Activated CD4-positive, alpha-beta memory T cell treated with anti-CD3 and anti-CD28 coated beads for 36 hours (primary cell): ENCODE measurements at regions not wholly inside any gene's neighbourhood (a gene's known extent, or its start where the extent isn't known, plus 50 kb on each side); places are given as distances from the start of the nearest gene placed in this dataset.

Experiments used
- CTCF ChIA-PET: fragments of 350-600 bp; sonication (Branson Sonifier 250); formaldehyde crosslinking; loops from one replicate; lab custom pipeline; 2021; ENCODE audit warnings: antibody characterized with exemption, inconsistent platforms; lab: Charles Lee
- POLR2A ChIA-PET: fragments of 350-600 bp; sonication (Branson Sonifier 250); formaldehyde crosslinking; loops from one replicate; lab custom pipeline; 2021; ENCODE audit warnings: antibody characterized with exemption; lab: Charles Lee
- DNase-seq: peaks from one replicate; pipeline ENCODE4 v3.0.0-alpha.2; 2020
- H3K27ac Mint-ChIP-seq: one replicate; pipeline ENCODE4 v1.8.0; 2021; ENCODE audit warnings: mixed read lengths
- H3K27me3 Mint-ChIP-seq: one replicate; pipeline ENCODE4 v1.8.0; 2021; ENCODE audit warnings: mixed read lengths
- H3K36me3 Mint-ChIP-seq: one replicate; pipeline ENCODE4 v1.8.0; 2021; ENCODE audit warnings: mixed read lengths
- H3K4me1 Mint-ChIP-seq: one replicate; pipeline ENCODE4 v1.8.0; 2021; ENCODE audit warnings: low read depth, mixed read lengths
- H3K4me3 Mint-ChIP-seq: one replicate; pipeline ENCODE4 v1.8.0; 2021; ENCODE audit warnings: mild to moderate bottlenecking, mixed read lengths
- H3K9me3 Mint-ChIP-seq: one replicate; pipeline ENCODE4 v1.8.0; 2021; ENCODE audit warnings: mixed read lengths
- intact Hi-C: fragments of 100-400 bp; cut with micrococcal nuclease; formaldehyde crosslinking; loops from one replicate; pipeline ENCODE4 v1.15.1; 2023

- POLR2A ChIA-PET = no interaction called here
- DNase-seq = no peak
- no peak overlapping the region for H3K4me3 Mint-ChIP-seq
- H3K9me3 Mint-ChIP-seq = no peaks in the 10 kb centered on the region
- CTCF ChIA-PET = no interaction called here
- H3K27ac Mint-ChIP-seq = no peak overlapping the region
- intact Hi-C loops = no loop called here
- H3K36me3 Mint-ChIP-seq = no peaks in the 10 kb centered on the region
- no peaks in the 10 kb centered on the region for H3K4me1 Mint-ChIP-seq
- H3K27me3 Mint-ChIP-seq = peaks cover 15% of the 10 kb centered on the region
Observed at GRCh38 chr3:187533797-187534196, 136.4 kb downstream of the SST start.

GRCh38 chr3:187531831-187532230 lies 138.4 kb downstream of the SST start:
- Mint-ChIP-seq H3K4me1 (no peaks in the 10 kb centered on the region), H3K36me3 (no peaks in the 10 kb centered on the region), H3K27ac (no peak overlapping the region), H3K27me3 (peaks cover 19% of the 10 kb centered on the region), H3K9me3 (no peaks in the 10 kb centered on the region), H3K4me3 (no peak overlapping the region)
- ChIA-PET POLR2A (no interaction called here), CTCF (no interaction called here)
- DNase-seq = no peak
- intact Hi-C loops = no loop called here

GRCh38 chr3:187522890-187523289 lies 147.3 kb downstream of the SST start:
- H3K9me3 Mint-ChIP-seq = no peaks in the 10 kb centered on the region
- H3K4me3 Mint-ChIP-seq = no peak overlapping the region
- no peak for DNase-seq
- intact Hi-C loops = no loop called here
- no peak overlapping the region for H3K27ac Mint-ChIP-seq
- ChIA-PET POLR2A (no interaction called here), CTCF (no interaction called here)
- H3K27me3 Mint-ChIP-seq = peaks cover 6% of the 10 kb centered on the region
- no peaks in the 10 kb centered on the region for H3K36me3 Mint-ChIP-seq
- H3K4me1 Mint-ChIP-seq = no peaks in the 10 kb centered on the region

- Mint-ChIP-seq H3K4me1 (no peaks in the 10 kb centered on the region), H3K36me3 (no peaks in the 10 kb centered on the region)
Observed at GRCh38 chr3:187522293-187522692, 147.9 kb downstream of the SST start.

GRCh38 chr3:187521546-187521945 lies 148.6 kb downstream of the SST start:
- H3K9me3 Mint-ChIP-seq = no peaks in the 10 kb centered on the region
- H3K27me3 Mint-ChIP-seq = peaks cover 5% of the 10 kb centered on the region
- CTCF ChIA-PET = no interaction called here
- H3K4me1 Mint-ChIP-seq = no peaks in the 10 kb centered on the region
- H3K36me3 Mint-ChIP-seq = no peaks in the 10 kb centered on the region
- POLR2A ChIA-PET = no interaction called here
- H3K27ac Mint-ChIP-seq = no peak overlapping the region
- intact Hi-C loops = no loop called here
- H3K4me3 Mint-ChIP-seq = no peak overlapping the region
- no peak for DNase-seq

More at GRCh38 chr3:187522293-187522692, 147.9 kb downstream of the SST start:
- no peak overlapping the region for H3K27ac Mint-ChIP-seq
- H3K4me3 Mint-ChIP-seq = no peak overlapping the region
- POLR2A ChIA-PET = no interaction called here
- intact Hi-C loops = no loop called here
- DNase-seq = no peak
- H3K27me3 Mint-ChIP-seq = peaks cover 5% of the 10 kb centered on the region
- CTCF ChIA-PET = no interaction called here
- no peaks in the 10 kb centered on the region for H3K9me3 Mint-ChIP-seq

- ChIA-PET POLR2A (no interaction called here), CTCF (no interaction called here)
- no peaks in the 10 kb centered on the region for H3K4me1 Mint-ChIP-seq
Observed at GRCh38 chr3:187520027-187520945, 149.9 kb downstream of the SST start.

GRCh38 chr3:187519428-187519890 lies 150.7 kb downstream of the SST start:
- Mint-ChIP-seq H3K4me1 (no peaks in the 10 kb centered on the region), H3K9me3 (no peaks in the 10 kb centered on the region), H3K4me3 (no peak overlapping the region), H3K36me3 (no peaks in the 10 kb centered on the region), H3K27me3 (peaks cover 3% of the 10 kb centered on the region), H3K27ac (no peak overlapping the region)
- CTCF ChIA-PET = no interaction called here
- POLR2A ChIA-PET = no interaction called here
- intact Hi-C loops = no loop called here
- DNase-seq = no peak

More at GRCh38 chr3:187520027-187520945, 149.9 kb downstream of the SST start:
- no peak for DNase-seq
- H3K4me3 Mint-ChIP-seq = no peak overlapping the region
- no peak overlapping the region for H3K27ac Mint-ChIP-seq
- peaks cover 5% of the 10 kb centered on the region for H3K27me3 Mint-ChIP-seq
- H3K9me3 Mint-ChIP-seq = no peaks in the 10 kb centered on the region
- no peaks in the 10 kb centered on the region for H3K36me3 Mint-ChIP-seq
- intact Hi-C loops = no loop called here

GRCh38 chr3:187518616-187519015 lies 150.4 kb downstream of the RTP4 start:
- Mint-ChIP-seq H3K4me1 (no peaks in the 10 kb centered on the region), H3K4me3 (no peak overlapping the region), H3K27ac (no peak overlapping the region), H3K9me3 (no peaks in the 10 kb centered on the region), H3K27me3 (peaks cover 2% of the 10 kb centered on the region), H3K36me3 (no peaks in the 10 kb centered on the region)
- no peak for DNase-seq
- CTCF ChIA-PET = no interaction called here
- POLR2A ChIA-PET = no interaction called here
- intact Hi-C loops = no loop called here

GRCh38 chr3:187518207-187518606 lies 150.0 kb downstream of the RTP4 start:
- H3K36me3 Mint-ChIP-seq = no peaks in the 10 kb centered on the region
- no peaks in the 10 kb centered on the region for H3K4me1 Mint-ChIP-seq
- H3K4me3 Mint-ChIP-seq = no peak overlapping the region
- H3K27ac Mint-ChIP-seq = no peak overlapping the region
- H3K9me3 Mint-ChIP-seq = no peaks in the 10 kb centered on the region
- intact Hi-C loops = no loop called here
- peaks cover 2% of the 10 kb centered on the region for H3K27me3 Mint-ChIP-seq
- DNase-seq = no peak
- ChIA-PET CTCF (no interaction called here), POLR2A (no interaction called here)

GRCh38 chr3:187516446-187517185 lies 148.4 kb downstream of the RTP4 start:
- Mint-ChIP-seq H3K4me3 (no peak overlapping the region), H3K4me1 (no peaks in the 10 kb centered on the region), H3K36me3 (no peaks in the 10 kb centered on the region), H3K27ac (no peak overlapping the region), H3K27me3 (peaks cover 2% of the 10 kb centered on the region), H3K9me3 (no peaks in the 10 kb centered on the region)
- ChIA-PET CTCF (no interaction called here), POLR2A (no interaction called here)
- intact Hi-C loops = no loop called here
- DNase-seq = no peak

- intact Hi-C loops = no loop called here
- Mint-ChIP-seq H3K27ac (no peak overlapping the region), H3K4me3 (no peak overlapping the region), H3K27me3 (peaks cover 6% of the 10 kb centered on the region), H3K4me1 (no peaks in the 10 kb centered on the region), H3K9me3 (no peaks in the 10 kb centered on the region), H3K36me3 (no peaks in the 10 kb centered on the region)
- ChIA-PET POLR2A (no interaction called here), CTCF (no interaction called here)
- DNase-seq = no peak
Observed at GRCh38 chr3:187507905-187508304, 139.7 kb downstream of the RTP4 start.

GRCh38 chr3:187507266-187507665 lies 139.1 kb downstream of the RTP4 start:
- intact Hi-C loops = no loop called here
- Mint-ChIP-seq H3K27me3 (peaks cover 6% of the 10 kb centered on the region), H3K9me3 (no peaks in the 10 kb centered on the region), H3K4me1 (no peaks in the 10 kb centered on the region), H3K4me3 (no peak overlapping the region), H3K36me3 (no peaks in the 10 kb centered on the region), H3K27ac (no peak overlapping the region)
- ChIA-PET POLR2A (no interaction called here), CTCF (no interaction called here)
- no peak for DNase-seq
